ENCODE measurements at regions not wholly inside any gene's neighbourhood (a gene's known extent, or its start where the extent isn't known, plus 50 kb on each side); places are given as distances from the start of the nearest gene placed in this dataset.
"Not testable (repeated sequence)": the region's sequence is repeated elsewhere in the genome, so short reads cannot be mapped to it uniquely, and the experiment has no call there.

- no peak for DNase-seq
Measured at GRCh38 chr4:186775902-186776301, 52.2 kb upstream of the FAT1 start.

- DNase-seq: no peak
Measured at GRCh38 chr4:186778134-186778533, 54.5 kb upstream of the FAT1 start.

- no peak for DNase-seq
Measured at GRCh38 chr4:186780291-186781031, 56.8 kb upstream of the FAT1 start.

GRCh38 chr4:186781032-186781917 lies 57.6 kb upstream of the FAT1 start:
- DNase-seq: no peak

GRCh38 chr4:186782302-186782701 lies 58.6 kb upstream of the FAT1 start:
- no peak for DNase-seq

- no peak for DNase-seq
Measured at GRCh38 chr4:186787536-186787935, 63.9 kb upstream of the FAT1 start.

- DNase-seq: no peak
Measured at GRCh38 chr4:186789651-186790050, 66.0 kb upstream of the FAT1 start.

GRCh38 chr4:186790630-186791029 lies 67.0 kb upstream of the FAT1 start:
- DNase-seq: no peak

- DNase-seq: no peak
Measured at GRCh38 chr4:186792728-186793366, 69.2 kb upstream of the FAT1 start.

GRCh38 chr4:186798951-186799659 lies 75.4 kb upstream of the FAT1 start:
- no peak for DNase-seq

- DNase-seq: no peak
Measured at GRCh38 chr4:186805020-186805820, 81.6 kb upstream of the FAT1 start.

- not testable (repeated sequence) for DNase-seq
Measured at GRCh38 chr4:186805917-186806316, 82.3 kb upstream of the FAT1 start.

GRCh38 chr4:186806679-186807421 lies 83.2 kb upstream of the FAT1 start:
- DNase-seq: no peak

- DNase-seq: no peak
Measured at GRCh38 chr4:186807808-186808629, 84.4 kb upstream of the FAT1 start.

GRCh38 chr4:186808630-186809018 lies 85.0 kb upstream of the FAT1 start:
- no peak for DNase-seq

- DNase-seq: no peak
Measured at GRCh38 chr4:186809070-186809469, 85.4 kb upstream of the FAT1 start.

GRCh38 chr4:186810613-186811150 lies 87.0 kb upstream of the FAT1 start:
- no peak for DNase-seq

- DNase-seq: no peak
Measured at GRCh38 chr4:186812592-186812991, 88.9 kb upstream of the FAT1 start.

GRCh38 chr4:186813377-186814068 lies 89.9 kb upstream of the FAT1 start:
- DNase-seq: no peak
